ENCODE measurements at regions not wholly inside any gene's neighbourhood (a gene's known extent, or its start where the extent isn't known, plus 50 kb on each side); places are given as distances from the start of the nearest gene placed in this dataset.

DNA sequence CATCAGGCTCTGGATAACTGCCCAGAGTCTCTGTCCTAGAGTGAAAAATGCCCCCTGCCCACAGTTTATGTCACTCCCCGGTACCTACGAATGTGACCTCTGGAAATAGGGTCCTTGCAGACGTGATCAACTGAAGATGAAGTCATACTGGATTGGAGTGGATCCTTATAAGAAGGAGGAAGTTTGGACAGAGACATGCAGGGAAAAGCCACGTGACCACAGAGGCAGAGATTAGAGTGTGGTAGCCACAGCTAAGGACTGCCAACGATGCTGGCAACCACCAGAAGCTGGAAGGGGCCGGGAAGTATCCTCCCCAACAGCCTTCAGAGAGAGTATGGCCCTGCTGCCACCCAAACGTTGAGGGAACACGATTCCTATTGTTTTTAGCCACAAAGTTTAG, 101.2 kb upstream of the NCOR2 start:
- TF ChIP-seq, protein P1, sequence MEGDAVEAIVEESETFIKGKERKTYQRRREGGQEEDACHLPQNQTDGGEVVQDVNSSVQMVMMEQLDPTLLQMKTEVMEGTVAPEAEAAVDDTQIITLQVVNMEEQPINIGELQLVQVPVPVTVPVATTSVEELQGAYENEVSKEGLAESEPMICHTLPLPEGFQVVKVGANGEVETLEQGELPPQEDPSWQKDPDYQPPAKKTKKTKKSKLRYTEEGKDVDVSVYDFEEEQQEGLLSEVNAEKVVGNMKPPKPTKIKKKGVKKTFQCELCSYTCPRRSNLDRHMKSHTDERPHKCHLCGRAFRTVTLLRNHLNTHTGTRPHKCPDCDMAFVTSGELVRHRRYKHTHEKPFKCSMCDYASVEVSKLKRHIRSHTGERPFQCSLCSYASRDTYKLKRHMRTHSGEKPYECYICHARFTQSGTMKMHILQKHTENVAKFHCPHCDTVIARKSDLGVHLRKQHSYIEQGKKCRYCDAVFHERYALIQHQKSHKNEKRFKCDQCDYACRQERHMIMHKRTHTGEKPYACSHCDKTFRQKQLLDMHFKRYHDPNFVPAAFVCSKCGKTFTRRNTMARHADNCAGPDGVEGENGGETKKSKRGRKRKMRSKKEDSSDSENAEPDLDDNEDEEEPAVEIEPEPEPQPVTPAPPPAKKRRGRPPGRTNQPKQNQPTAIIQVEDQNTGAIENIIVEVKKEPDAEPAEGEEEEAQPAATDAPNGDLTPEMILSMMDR (conservative IDR thresholded peaks at IDR 0.05): no peak
- no peaks in the 10 kb centered on the region for H3K36me3 Mint-ChIP-seq (ENCODE audit: low read depth)
- no peak for DNase-seq
- WGBS, 2 experiments (ENCODE audit: insufficient coverage in 1 of 2, insufficient read length in 1 of 2): 87% methylated on average over 8 of the region's 8 CpGs
- no peak overlapping the region for H3K4me3 Mint-ChIP-seq
- H3K4me1 ChIP-seq (ENCODE audit: control insufficient read depth, insufficient read depth, low read length): no peaks in the 10 kb centered on the region
- H3K9me3 ChIP-seq (ENCODE audit: control insufficient read depth, low read length): no peaks in the 10 kb centered on the region
- H3K27ac Mint-ChIP-seq: no peak overlapping the region
- no peak overlapping the region for H3K4me3 ChIP-seq (ENCODE audit: low read length)
- H3K9ac ChIP-seq (ENCODE audit: extremely low read depth, low read length, poor library complexity, severe bottlenecking): no peak overlapping the region
- H3K27me3 Mint-ChIP-seq (ENCODE audit: insufficient read depth): peaks cover 40% of the 10 kb centered on the region
- H3K9me3 Mint-ChIP-seq: peaks cover 23% of the 10 kb centered on the region
- H3K27ac ChIP-seq (ENCODE audit: low read depth, low read length): no peak overlapping the region
- no peaks in the 10 kb centered on the region for H3K36me3 ChIP-seq (ENCODE audit: control insufficient read depth, insufficient read depth, low read length)
- H3K27me3 ChIP-seq (ENCODE audit: control insufficient read depth, insufficient read depth, low read length, poor library complexity, severe bottlenecking): peaks cover 10% of the 10 kb centered on the region
- H3K4me1 Mint-ChIP-seq: no peaks in the 10 kb centered on the region

DNA sequence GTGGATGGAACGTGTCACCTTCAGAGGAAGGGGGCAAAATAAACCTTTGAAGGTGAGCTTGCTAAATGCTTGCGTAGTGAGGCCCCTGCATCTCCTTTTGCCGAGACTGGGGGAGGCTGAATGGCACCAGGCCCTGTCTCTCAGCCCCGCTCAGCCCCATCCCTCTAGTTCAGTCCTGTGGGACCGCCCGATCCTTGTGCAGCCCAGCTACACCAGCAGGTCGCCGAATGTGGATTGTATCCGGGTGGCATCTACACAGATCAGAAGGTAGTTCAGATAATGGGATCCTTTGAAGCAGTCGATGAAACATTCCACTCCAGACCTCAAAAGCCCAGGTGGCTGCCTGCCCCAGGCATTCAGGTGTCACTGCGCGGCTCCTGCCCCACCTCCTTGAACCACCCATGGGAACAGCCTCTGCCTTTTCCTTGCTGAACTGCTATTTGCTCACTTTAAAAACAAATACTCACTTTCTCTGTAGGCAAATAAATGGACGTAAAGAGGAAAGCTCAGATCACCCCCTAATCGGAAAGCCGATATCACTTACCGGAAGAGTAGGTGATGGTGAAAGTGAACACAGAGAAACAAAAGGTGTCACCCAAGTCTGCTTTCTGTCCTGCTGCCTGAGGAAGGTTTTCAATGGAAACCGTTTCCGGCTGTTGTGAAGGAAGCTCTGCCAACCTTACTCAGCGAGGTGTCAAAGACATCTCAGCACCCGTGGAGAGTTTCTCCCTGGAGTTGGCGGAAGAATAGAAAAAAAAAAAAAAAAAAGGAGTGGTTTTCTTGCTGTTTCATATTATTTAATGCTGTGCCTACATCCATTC, 100.3 kb upstream of the NCOR2 start:
- WGBS, 2 experiments (ENCODE audit: insufficient coverage in 1 of 2, insufficient read length in 1 of 2): 86 to 92% methylated on average over 14 to 21 of the region's 21 CpGs
- Histone ChIP-seq H3K9ac (ENCODE audit: extremely low read depth, low read length, poor library complexity, severe bottlenecking) (no peak overlapping the region), H3K27me3 (ENCODE audit: control insufficient read depth, insufficient read depth, low read length, poor library complexity, severe bottlenecking) (peaks cover 10% of the 10 kb centered on the region), H3K9me3 (ENCODE audit: control insufficient read depth, low read length) (no peaks in the 10 kb centered on the region), H3K4me1 (ENCODE audit: control insufficient read depth, insufficient read depth, low read length) (no peaks in the 10 kb centered on the region), H3K4me3 (ENCODE audit: low read length) (no peak overlapping the region), H3K27ac (ENCODE audit: low read depth, low read length) (no peak overlapping the region), H3K36me3 (ENCODE audit: control insufficient read depth, insufficient read depth, low read length) (no peaks in the 10 kb centered on the region)
- Mint-ChIP-seq H3K27ac (no peak overlapping the region), H3K27me3 (ENCODE audit: insufficient read depth) (peaks cover 43% of the 10 kb centered on the region), H3K36me3 (ENCODE audit: low read depth) (no peaks in the 10 kb centered on the region), H3K9me3 (peaks cover 23% of the 10 kb centered on the region), H3K4me1 (no peaks in the 10 kb centered on the region), H3K4me3 (no peak overlapping the region)
- TF ChIP-seq, protein P1 (conservative IDR thresholded peaks at IDR 0.05): no peak
- no peak for DNase-seq

DNA sequence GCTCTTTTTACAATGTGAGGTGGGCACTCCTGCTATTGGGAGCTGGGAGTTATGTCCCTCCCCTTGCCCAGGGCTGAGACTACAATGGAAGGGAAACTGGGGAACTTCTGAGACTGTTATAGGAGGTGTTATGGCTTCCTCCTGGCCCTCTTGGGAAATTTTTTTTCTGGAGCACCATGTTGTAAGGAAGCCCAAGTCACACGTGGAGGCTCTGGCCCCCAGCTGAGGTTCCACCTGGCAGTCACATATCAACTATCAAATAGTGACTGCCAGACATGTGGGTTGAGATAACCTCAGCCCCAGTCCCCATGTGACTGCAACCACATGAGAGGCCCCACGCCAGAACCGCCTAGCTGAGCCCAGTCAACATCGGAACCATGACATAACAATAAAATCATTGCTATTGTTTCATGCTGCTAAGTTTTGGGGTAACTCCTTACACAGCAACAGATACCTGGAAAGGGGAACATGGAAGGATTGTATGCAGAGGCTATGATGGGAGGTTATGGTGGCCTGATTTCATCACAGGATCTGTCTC, 99.4 kb upstream of the NCOR2 start:
- H3K36me3 Mint-ChIP-seq (ENCODE audit: low read depth): no peaks in the 10 kb centered on the region
- WGBS, 2 experiments (ENCODE audit: insufficient coverage in 1 of 2, insufficient read length in 1 of 2): 90 to 94% methylated on average over 3 to 4 of the region's 4 CpGs
- Histone ChIP-seq H3K27me3 (ENCODE audit: control insufficient read depth, insufficient read depth, low read length, poor library complexity, severe bottlenecking) (peaks cover 10% of the 10 kb centered on the region), H3K9ac (ENCODE audit: extremely low read depth, low read length, poor library complexity, severe bottlenecking) (no peak overlapping the region), H3K9me3 (ENCODE audit: control insufficient read depth, low read length) (no peaks in the 10 kb centered on the region), H3K4me1 (ENCODE audit: control insufficient read depth, insufficient read depth, low read length) (no peaks in the 10 kb centered on the region), H3K36me3 (ENCODE audit: control insufficient read depth, insufficient read depth, low read length) (no peaks in the 10 kb centered on the region), H3K4me3 (ENCODE audit: low read length) (no peak overlapping the region), H3K27ac (ENCODE audit: low read depth, low read length) (no peak overlapping the region)
- H3K4me1 Mint-ChIP-seq: no peaks in the 10 kb centered on the region
- DNase-seq: no peak
- H3K27me3 Mint-ChIP-seq (ENCODE audit: insufficient read depth): peaks cover 44% of the 10 kb centered on the region
- peaks cover 23% of the 10 kb centered on the region for H3K9me3 Mint-ChIP-seq
- no peak overlapping the region for H3K4me3 Mint-ChIP-seq
- H3K27ac Mint-ChIP-seq: no peak overlapping the region
- TF ChIP-seq, protein P1 (conservative IDR thresholded peaks at IDR 0.05): no peak

All from endodermal cell (in vitro differentiated cells).